LNCAP (cell line): ENCODE measurements at regions not wholly inside any gene's neighbourhood (a gene's known extent, or its start where the extent isn't known, plus 50 kb on each side); places are given as distances from the start of the nearest gene placed in this dataset.

ENCODE experiments used
- TF ChIP-seq, protein P1 (sequence below): fragments of 450-650 bp; IDR thresholded peaks from 2 replicates; pipeline ENCODE4 v1.5.1; 2017; ENCODE audit warnings: mild to moderate bottlenecking

DNA sequence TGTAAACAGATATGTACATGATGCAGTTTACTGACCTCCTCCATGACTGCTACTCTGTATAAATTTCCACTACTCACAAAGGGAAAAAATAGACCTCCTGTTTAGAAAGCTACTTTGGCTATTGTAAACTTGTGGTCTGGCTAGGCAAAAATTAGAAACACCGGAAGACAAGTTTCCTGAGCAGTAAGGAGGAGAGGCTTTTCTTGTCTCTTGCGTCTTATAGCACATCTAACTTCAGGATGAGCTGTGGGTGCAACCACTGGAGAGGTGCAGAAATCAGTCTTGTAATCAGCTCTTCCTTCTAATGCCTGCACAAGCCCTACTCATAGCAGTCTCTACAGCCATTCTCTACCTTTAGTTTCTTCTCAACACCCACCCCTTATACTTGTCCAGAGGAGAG lies 296.5 kb upstream of the SLC35B3 start:
- TF ChIP-seq, protein P1, sequence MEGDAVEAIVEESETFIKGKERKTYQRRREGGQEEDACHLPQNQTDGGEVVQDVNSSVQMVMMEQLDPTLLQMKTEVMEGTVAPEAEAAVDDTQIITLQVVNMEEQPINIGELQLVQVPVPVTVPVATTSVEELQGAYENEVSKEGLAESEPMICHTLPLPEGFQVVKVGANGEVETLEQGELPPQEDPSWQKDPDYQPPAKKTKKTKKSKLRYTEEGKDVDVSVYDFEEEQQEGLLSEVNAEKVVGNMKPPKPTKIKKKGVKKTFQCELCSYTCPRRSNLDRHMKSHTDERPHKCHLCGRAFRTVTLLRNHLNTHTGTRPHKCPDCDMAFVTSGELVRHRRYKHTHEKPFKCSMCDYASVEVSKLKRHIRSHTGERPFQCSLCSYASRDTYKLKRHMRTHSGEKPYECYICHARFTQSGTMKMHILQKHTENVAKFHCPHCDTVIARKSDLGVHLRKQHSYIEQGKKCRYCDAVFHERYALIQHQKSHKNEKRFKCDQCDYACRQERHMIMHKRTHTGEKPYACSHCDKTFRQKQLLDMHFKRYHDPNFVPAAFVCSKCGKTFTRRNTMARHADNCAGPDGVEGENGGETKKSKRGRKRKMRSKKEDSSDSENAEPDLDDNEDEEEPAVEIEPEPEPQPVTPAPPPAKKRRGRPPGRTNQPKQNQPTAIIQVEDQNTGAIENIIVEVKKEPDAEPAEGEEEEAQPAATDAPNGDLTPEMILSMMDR: no peak

DNA sequence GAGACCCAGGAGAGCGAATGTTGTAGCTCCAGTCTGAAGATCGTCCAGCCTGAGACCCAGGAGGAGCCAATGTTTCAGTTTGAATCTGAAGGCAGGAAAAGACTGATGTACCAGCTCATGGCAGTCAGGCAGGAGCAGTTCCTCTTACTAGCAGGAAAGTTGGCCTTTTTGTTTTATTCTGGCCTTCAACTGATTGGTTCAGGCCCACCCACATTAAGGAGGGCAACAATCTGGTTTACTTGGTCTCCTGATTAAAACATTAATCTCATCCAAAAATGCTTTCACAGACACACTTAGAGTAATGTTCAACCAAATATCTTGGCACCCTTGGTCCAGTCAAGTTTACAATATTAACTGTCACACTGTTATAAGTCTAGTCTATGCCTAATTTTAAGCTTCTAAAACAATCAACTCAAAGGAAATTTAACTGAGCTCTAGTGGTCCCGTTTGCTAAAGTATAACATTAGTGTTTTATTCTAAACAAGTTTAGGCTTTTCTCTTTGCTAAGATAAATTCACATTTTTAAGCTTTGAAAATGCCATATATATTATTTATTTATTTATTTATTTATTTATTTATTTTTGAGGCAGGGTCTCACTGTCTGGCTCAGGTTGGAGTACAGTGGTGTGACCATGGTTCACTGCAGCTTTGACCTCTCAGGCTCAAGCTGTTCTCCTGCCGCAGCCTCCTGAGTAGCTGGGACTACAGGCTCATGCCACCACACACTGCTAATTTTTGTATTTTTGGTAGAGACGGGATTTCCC lies 275.5 kb upstream of the SLC35B3 start:
- TF ChIP-seq, protein P1: no peak

DNA sequence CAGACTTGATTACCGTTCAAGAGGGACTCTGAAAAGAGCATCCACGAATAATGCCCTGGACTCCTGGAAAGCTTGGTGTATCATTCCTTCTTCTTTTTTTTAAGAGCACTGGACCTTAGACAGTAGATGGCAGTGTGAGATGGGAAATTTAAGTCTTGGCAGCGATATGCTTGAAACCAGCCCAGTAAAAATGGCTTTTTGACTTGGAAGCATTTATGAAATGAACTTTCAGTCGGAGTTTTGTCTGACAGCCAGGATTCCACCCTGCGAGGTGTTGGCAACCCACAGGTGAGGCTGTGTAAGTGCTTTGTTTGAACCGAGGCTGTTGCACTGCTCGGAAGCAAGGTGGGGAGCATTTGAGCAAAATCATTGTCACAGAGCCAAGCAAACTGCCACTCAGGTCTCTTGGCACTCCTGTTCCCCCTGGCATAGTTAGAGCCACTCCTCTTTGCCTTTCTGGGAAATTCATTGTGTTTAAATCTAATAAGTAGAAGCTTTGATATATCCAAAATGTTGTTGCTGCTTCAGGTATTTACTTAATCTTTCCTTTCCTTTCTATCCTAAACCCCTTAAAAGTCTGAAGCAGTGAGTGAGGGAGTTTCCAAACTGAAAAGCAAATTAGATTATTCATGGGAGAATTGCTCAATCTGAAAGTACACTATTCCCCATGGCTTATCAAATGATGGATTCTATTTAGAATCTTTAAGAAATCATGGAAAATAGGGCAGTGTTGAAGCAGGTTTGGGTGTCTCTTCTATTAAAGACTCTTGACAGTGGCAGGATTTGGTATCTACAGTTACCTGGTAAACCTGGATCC lies 272.8 kb upstream of the SLC35B3 start:
- TF ChIP-seq, protein P1: peak; percentile 66

DNA sequence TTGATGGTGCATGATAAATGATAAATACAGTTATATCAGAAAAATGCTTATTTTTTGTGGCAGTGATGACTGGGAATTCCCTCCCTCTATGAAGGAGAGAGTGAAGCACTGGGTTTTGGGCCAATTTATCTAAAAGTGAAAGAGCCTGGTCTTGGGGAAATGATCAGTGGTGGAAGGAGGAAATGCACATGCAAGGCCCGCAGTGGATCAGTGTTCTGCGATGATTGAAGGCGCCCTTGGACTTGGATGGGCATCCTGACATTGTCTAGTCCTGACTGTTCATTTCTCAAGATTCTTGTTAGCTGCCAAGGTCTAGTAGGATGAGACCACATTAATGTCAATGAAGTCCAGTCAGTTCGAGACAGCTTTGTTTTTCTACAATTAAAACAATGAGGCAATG lies 272.0 kb upstream of the SLC35B3 start:
- TF ChIP-seq, protein P1: no peak

DNA sequence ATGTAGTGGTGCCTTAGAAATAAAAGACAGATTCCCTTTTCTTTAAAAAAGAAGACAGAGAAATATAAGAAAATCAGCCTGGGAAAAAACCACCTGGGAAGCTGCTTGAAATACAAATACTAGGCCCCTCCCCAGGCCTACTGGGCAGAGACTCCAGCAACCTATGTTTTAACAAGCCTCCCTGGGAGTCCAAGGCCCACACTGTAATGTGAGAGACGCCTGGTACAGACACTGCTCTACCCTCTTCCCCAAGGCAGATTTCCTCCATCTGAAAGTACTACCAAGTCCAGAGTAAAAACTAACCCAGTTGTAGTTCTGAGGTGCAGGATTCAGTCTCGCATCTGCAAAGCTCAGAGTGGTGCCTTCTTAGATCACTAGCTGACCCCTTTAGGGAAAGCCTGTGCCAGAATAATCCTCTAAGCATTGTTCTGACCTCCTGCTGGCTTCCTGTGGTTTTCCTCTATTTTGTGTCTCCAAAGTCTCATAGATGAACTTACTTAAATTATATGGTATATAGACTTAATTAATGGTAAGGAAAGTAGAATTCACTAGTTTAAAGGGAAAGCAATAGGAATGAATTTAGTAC lies 270.2 kb upstream of the SLC35B3 start:
- TF ChIP-seq, protein P1: no peak

DNA sequence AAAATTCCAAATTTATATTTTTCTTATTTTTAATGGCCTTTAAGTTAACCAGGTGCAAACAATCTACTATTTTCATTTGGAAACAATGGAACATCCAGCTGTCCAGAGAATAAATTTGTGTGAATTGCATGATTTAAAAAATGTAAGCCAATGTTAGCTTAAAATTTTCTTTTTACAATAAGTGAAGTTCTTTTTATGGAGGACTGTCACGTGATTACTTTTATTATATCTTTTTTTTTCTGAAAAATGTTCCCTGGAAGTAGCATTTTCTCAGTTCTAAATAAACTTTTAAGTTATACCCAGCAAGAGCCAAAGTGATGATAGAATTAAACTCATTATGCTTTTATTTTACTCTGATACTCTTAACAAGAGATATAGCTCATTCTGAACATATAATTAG lies 267.7 kb upstream of the SLC35B3 start:
- TF ChIP-seq, protein P1: no peak

DNA sequence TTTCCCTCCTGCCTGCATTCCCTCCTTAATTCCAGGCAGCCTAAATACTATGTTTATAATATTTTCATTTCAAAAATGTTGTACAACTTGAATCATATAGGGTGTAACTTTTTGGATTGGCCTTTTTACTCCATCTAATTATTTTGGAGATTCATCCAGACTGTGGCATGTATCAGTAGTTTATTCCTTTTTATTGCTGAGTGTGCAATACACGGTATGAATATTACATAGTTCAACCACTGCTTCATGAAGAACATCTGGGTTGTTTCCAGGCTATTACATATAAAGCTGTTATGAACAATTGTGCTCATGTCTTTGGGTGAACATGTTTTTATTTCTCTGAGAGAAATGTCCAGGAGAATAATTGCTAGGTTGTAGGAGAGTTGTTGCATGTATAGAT lies 253.5 kb upstream of the SLC35B3 start:
- TF ChIP-seq, protein P1: no peak
